Caco-2 (cell line): ENCODE measurements at regions not wholly inside any gene's neighbourhood (a gene's known extent, or its start where the extent isn't known, plus 50 kb on each side); places are given as distances from the start of the nearest gene placed in this dataset.

ENCODE experiments used
- BruUV-seq: library from RNA; stranded (reverse); fragments of 400-500 nt; replicated peaks from 2 replicates; lab custom pipeline; 2021; lab: Mats Ljungman, UMichigan
- CTCF ChIA-PET: fragments of 300-600 bp; sonication (Branson Sonifier 250); formaldehyde crosslinking; loops from one replicate; lab custom pipeline; 2022; ENCODE audit warnings: antibody characterized with exemption; lab: Charles Lee
- POLR2A ChIA-PET: fragments of 300-600 bp; sonication (Branson Sonifier 250); formaldehyde crosslinking; loops from one replicate; lab custom pipeline; 2022; ENCODE audit warnings: antibody characterized with exemption; lab: Charles Lee
- DNase-seq, 2 experiments: peaks; one replicate each; pipeline versions ENCODE4 v3.0.0 to v3.0.0-alpha.2; 2020 to 2022
- H3K27me3 ChIP-seq: replicated peaks from 2 replicates; pipeline ENCODE4 v1.6.0; 2011; ENCODE audit warnings: low read length; ENCODE audit not compliant: control insufficient read depth, insufficient read depth
- H3K36me3 ChIP-seq: 2 replicates; pipeline ENCODE4 v1.5.1; 2011; ENCODE audit warnings: low read length; ENCODE audit not compliant: control insufficient read depth, insufficient read depth
- H3K4me1 ChIP-seq: fragments of 250-450 bp; sonication (Bioruptor Pico); 2 replicates; pipeline ENCODE4 v1.5.1; 2020; ENCODE audit warnings: mild to moderate bottlenecking
- H3K4me3 ChIP-seq: 2 replicates; pipeline ENCODE4 v1.5.1; 2011; ENCODE audit warnings: low read depth, mild to moderate bottlenecking, control low read depth, low read length
- H3K9me3 ChIP-seq: fragments of 250-450 bp; sonication (Bioruptor Pico); 2 replicates; pipeline ENCODE4 v1.5.1; 2020; ENCODE audit warnings: mild to moderate bottlenecking, moderate library complexity
- H3K27ac Mint-ChIP-seq: one replicate; pipeline ENCODE4 v1.8.0; 2022; ENCODE audit warnings: mixed read lengths; ENCODE audit not compliant: unreplicated experiment
- H3K27me3 Mint-ChIP-seq: one replicate; pipeline ENCODE4 v1.8.0; 2022; ENCODE audit warnings: mixed read lengths; ENCODE audit not compliant: insufficient read depth, unreplicated experiment
- H3K36me3 Mint-ChIP-seq: one replicate; pipeline ENCODE4 v1.8.0; 2022; ENCODE audit warnings: mild to moderate bottlenecking, mixed read lengths; ENCODE audit not compliant: insufficient read depth, unreplicated experiment
- H3K4me1 Mint-ChIP-seq: one replicate; pipeline ENCODE4 v1.8.0; 2022; ENCODE audit warnings: low read depth, mixed read lengths; ENCODE audit not compliant: unreplicated experiment
- H3K4me3 Mint-ChIP-seq: one replicate; pipeline ENCODE4 v1.8.0; 2022; ENCODE audit warnings: mild to moderate bottlenecking, moderate library complexity, mixed read lengths; ENCODE audit not compliant: unreplicated experiment
- H3K9me3 Mint-ChIP-seq: one replicate; pipeline ENCODE4 v1.8.0; 2022; ENCODE audit warnings: mixed read lengths; ENCODE audit not compliant: unreplicated experiment
- CTCF ChIP-seq, 2 experiments: fragments of 200-600 bp in 1 of 2; IDR thresholded peaks; 1 replicate in 1 of 2; 2 replicates in 1 of 2; pipeline versions ENCODE4 v1.5.1 to v1.8.0; 2011 to 2022; ENCODE audit warnings: antibody characterized with exemption in 1 of 2, control low read depth in 1 of 2, inconsistent platforms in 1 of 2, low read depth in 1 of 2, low read length in 1 of 2, mild to moderate bottlenecking in 1 of 2, moderate library complexity in 1 of 2; ENCODE audit not compliant: insufficient read depth in 1 of 2, severe bottlenecking in 1 of 2, unreplicated experiment in 1 of 2
- intact Hi-C: fragments of 100-400 bp; cut with micrococcal nuclease; formaldehyde crosslinking; loops from one replicate; pipeline ENCODE4 v1.10.0; 2022; ENCODE audit not compliant: unreplicated experiment

GRCh38 chr4:59612235-59612634 is 1587.9 kb upstream of the ADGRL3 start:
- CTCF ChIA-PET: no interaction called here
- H3K4me1 ChIP-seq: no peaks in the 10 kb centered on the region

GRCh38 chr4:59615316-59615715 is 1584.8 kb upstream of the ADGRL3 start:
- H3K4me1 ChIP-seq: no peaks in the 10 kb centered on the region
- H3K9me3 Mint-ChIP-seq: no peaks in the 10 kb centered on the region
- BruUV-seq: no TSS peak
- H3K36me3 ChIP-seq: no peaks in the 10 kb centered on the region
- H3K27me3 ChIP-seq: no peaks in the 10 kb centered on the region
- H3K27me3 Mint-ChIP-seq: peaks cover 3% of the 10 kb centered on the region
- no peaks in the 10 kb centered on the region for H3K9me3 ChIP-seq
- DNase-seq: no peak
- CTCF ChIA-PET: no interaction called here
- H3K36me3 Mint-ChIP-seq: no peaks in the 10 kb centered on the region
- POLR2A ChIA-PET: no interaction called here
- no peak overlapping the region for H3K4me3 ChIP-seq
- no peaks in the 10 kb centered on the region for H3K4me1 Mint-ChIP-seq
- no peak overlapping the region for H3K4me3 Mint-ChIP-seq
- TF ChIP-seq CTCF (IDR thresholded peaks at IDR 0.05; ENCODE audit: insufficient read depth in 1 of 2, low read depth in 1 of 2, low read length in 1 of 2, severe bottlenecking in 1 of 2, unreplicated experiment in 1 of 2): no peak
- intact Hi-C loops: no loop called here
- no peak overlapping the region for H3K27ac Mint-ChIP-seq

More at GRCh38 chr4:59612235-59612634, 1587.9 kb upstream of the ADGRL3 start:
- no peaks in the 10 kb centered on the region for H3K9me3 ChIP-seq
- H3K4me3 ChIP-seq: no peak overlapping the region
- POLR2A ChIA-PET: no interaction called here
- H3K36me3 ChIP-seq: no peaks in the 10 kb centered on the region
- Mint-ChIP-seq H3K9me3 (no peaks in the 10 kb centered on the region), H3K36me3 (no peaks in the 10 kb centered on the region), H3K4me3 (no peak overlapping the region), H3K4me1 (no peaks in the 10 kb centered on the region), H3K27me3 (peaks cover 3% of the 10 kb centered on the region), H3K27ac (no peak overlapping the region)
- no peaks in the 10 kb centered on the region for H3K27me3 ChIP-seq
- DNase-seq: no peak
- no peak for TF ChIP-seq CTCF (IDR thresholded peaks at IDR 0.05; ENCODE audit: insufficient read depth in 1 of 2, low read depth in 1 of 2, low read length in 1 of 2, severe bottlenecking in 1 of 2, unreplicated experiment in 1 of 2)
- no TSS peak for BruUV-seq
- intact Hi-C loops: no loop called here

DNA sequence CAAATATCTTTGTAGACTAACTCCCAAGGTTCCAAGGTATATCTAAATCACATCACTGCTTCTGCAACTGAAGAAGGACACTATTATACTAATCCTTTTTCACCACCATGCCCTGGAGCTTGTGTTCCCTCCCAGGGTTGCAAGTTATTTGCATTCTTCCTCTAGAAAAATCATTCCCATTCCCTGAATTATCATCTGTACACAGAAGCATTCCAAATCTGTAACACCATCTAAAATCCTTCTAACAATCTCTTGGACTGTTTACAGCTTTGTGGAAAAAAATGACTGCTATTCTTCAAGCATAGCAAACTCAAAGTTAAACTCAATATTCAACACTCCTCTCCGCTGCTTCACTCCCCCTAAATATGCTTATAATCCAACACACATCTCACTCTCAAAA is 1570.8 kb upstream of the ADGRL3 start:
- no peak for DNase-seq
- Histone ChIP-seq H3K36me3 (no peaks in the 10 kb centered on the region), H3K9me3 (no peaks in the 10 kb centered on the region), H3K27me3 (no peaks in the 10 kb centered on the region), H3K4me1 (no peaks in the 10 kb centered on the region), H3K4me3 (no peak overlapping the region)
- POLR2A ChIA-PET: no interaction called here
- Mint-ChIP-seq H3K27ac (no peak overlapping the region), H3K4me3 (no peak overlapping the region), H3K36me3 (no peaks in the 10 kb centered on the region), H3K9me3 (no peaks in the 10 kb centered on the region), H3K27me3 (no peaks in the 10 kb centered on the region), H3K4me1 (no peaks in the 10 kb centered on the region)
- intact Hi-C loops: no loop called here
- CTCF ChIA-PET: no interaction called here
- no TSS peak for BruUV-seq
- TF ChIP-seq CTCF (IDR thresholded peaks at IDR 0.05; ENCODE audit: insufficient read depth in 1 of 2, low read depth in 1 of 2, low read length in 1 of 2, severe bottlenecking in 1 of 2, unreplicated experiment in 1 of 2): no peak
